ENCODE measurements at regions not wholly inside any gene's neighbourhood (a gene's known extent, or its start where the extent isn't known, plus 50 kb on each side); places are given as distances from the start of the nearest gene placed in this dataset.

GRCh38 chr2:13583609-13584008 is 866.9 kb downstream of the TRIB2 start:
- TF ChIP-seq CTCF (conservative IDR thresholded peaks at IDR 0.05 in 1 of 2, IDR thresholded peaks at IDR 0.05 in 1 of 2; ENCODE audit: low read depth in 1 of 2, low read length in 2 of 2): no peak
- no peak for TF ChIP-seq EZH2 (IDR thresholded peaks at IDR 0.05; ENCODE audit: low read length, missing control alignments)
